ENCODE measurements at regions not wholly inside any gene's neighbourhood (a gene's known extent, or its start where the extent isn't known, plus 50 kb on each side); places are given as distances from the start of the nearest gene placed in this dataset.

GRCh38 chr12:126347421-126347820 lies 1282.2 kb downstream of the AACS start:
- DNase-seq = no peak

GRCh38 chr12:126349383-126349782 lies 1284.1 kb downstream of the AACS start:
- no peak for DNase-seq

- no peak for DNase-seq
Observed at GRCh38 chr12:126353604-126354003, 1288.4 kb downstream of the AACS start.

GRCh38 chr12:126354633-126355032 lies 1289.4 kb downstream of the AACS start:
- no peak for DNase-seq

- peak in 1 of 6 experiments; percentile 25 for DNase-seq
Observed at GRCh38 chr12:126355346-126355745, 1290.1 kb downstream of the AACS start.

- DNase-seq = no peak
Observed at GRCh38 chr12:126358806-126359205, 1293.6 kb downstream of the AACS start.

GRCh38 chr12:126359216-126359615 lies 1294.0 kb downstream of the AACS start:
- DNase-seq = no peak

GRCh38 chr12:126361804-126362203 lies 1296.6 kb downstream of the AACS start:
- DNase-seq = no peak

- no peak for DNase-seq
Observed at GRCh38 chr12:126362493-126362892, 1297.3 kb downstream of the AACS start.

- no peak for DNase-seq
Observed at GRCh38 chr12:126362964-126363363, 1297.7 kb downstream of the AACS start.

- no peak for DNase-seq
Observed at GRCh38 chr12:126369487-126370463, 1304.5 kb downstream of the AACS start.

- DNase-seq = no peak
Observed at GRCh38 chr12:126383506-126383905, 1318.3 kb downstream of the AACS start.

GRCh38 chr12:126384026-126384564 lies 1318.9 kb downstream of the AACS start:
- peak in 2 of 6 experiments; percentile 27 to 56 for DNase-seq

- DNase-seq = no peak
Observed at GRCh38 chr12:126385785-126386184, 1320.5 kb downstream of the AACS start.

- DNase-seq = no peak
Observed at GRCh38 chr12:126389220-126389841, 1324.1 kb downstream of the AACS start.

- DNase-seq = no peak
Observed at GRCh38 chr12:126389961-126390360, 1324.7 kb downstream of the AACS start.

GRCh38 chr12:126390969-126391566 lies 1325.8 kb downstream of the AACS start:
- DNase-seq = no peak

- DNase-seq = no peak
Observed at GRCh38 chr12:126396536-126396935, 1331.3 kb downstream of the AACS start.

GRCh38 chr12:126397071-126397581 lies 1331.9 kb downstream of the AACS start:
- no peak for DNase-seq

GRCh38 chr12:126397660-126398059 lies 1332.4 kb downstream of the AACS start:
- no peak for DNase-seq

GRCh38 chr12:126400831-126401230 lies 1335.6 kb downstream of the AACS start:
- no peak for DNase-seq

GRCh38 chr12:126404293-126404881 lies 1339.2 kb downstream of the AACS start:
- DNase-seq = no peak

GRCh38 chr12:126418400-126418799 lies 1353.2 kb downstream of the AACS start:
- DNase-seq = no peak
